ENCODE measurements at regions not wholly inside any gene's neighbourhood (a gene's known extent, or its start where the extent isn't known, plus 50 kb on each side); places are given as distances from the start of the nearest gene placed in this dataset.

- TF ChIP-seq POLR2A (IDR thresholded peaks at IDR 0.05; ENCODE audit: extremely low read depth, insufficient read length) (no peak), CTCF (IDR thresholded peaks at IDR 0.05; ENCODE audit: low read depth, low read length) (no peak)
These were observed 53.7 kb upstream of the GDNF start for GRCh38 chr5:37893434-37894134.
